ENCODE measurements at regions not wholly inside any gene's neighbourhood (a gene's known extent, or its start where the extent isn't known, plus 50 kb on each side); places are given as distances from the start of the nearest gene placed in this dataset.
A peak's percentile ranks its signal among the peaks of the same experiment; 100 is the strongest.

DNA sequence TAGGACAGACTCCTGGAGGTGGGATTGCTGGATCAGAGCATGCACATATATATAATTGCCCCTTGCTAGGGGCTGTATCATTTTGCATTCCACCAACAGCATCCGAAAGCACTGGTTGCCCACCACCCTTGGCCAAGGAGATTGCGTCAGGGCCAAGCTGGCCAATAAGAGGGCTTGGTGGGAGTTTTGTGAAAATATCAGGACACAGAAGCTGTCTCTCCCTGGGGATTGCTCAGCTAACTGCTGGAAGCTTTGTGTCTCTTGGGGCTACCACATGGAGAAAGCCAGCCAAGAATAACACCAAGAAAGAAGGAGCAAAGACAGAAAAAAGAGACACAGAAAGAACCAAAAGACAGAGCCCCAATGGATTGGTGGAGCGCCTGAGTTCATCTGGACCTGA, 90.6 kb upstream of the RALGAPA2 start:
- Histone ChIP-seq H4K20me1 (no peaks in the 10 kb centered on the region), H3K27me3 (no peaks in the 10 kb centered on the region), H3K27ac (no peak overlapping the region), H3K4me2 (peak overlapping the region in 8 of 11 experiments; percentile 11 to 63 (median 46); a peak in 15 of 22 replicates), H3K4me3 (no peak overlapping the region), H3K4me1 (peaks cover 0 to 24% (median 17%) of the 10 kb centered on the region in 10 experiments; a peak in 17 of 20 replicates), H3K36me3 (no peaks in the 10 kb centered on the region), H3K9ac (no peak overlapping the region), H3K9me3 (replicated peaks in 1 of 11) (peaks cover 0 to 9% (median 0%) of the 10 kb centered on the region in 11 experiments; a peak in 3 of 22 replicates)
- TF ChIP-seq Cebpa-rat (IDR thresholded peaks at IDR 0.05) = no peak

DNA sequence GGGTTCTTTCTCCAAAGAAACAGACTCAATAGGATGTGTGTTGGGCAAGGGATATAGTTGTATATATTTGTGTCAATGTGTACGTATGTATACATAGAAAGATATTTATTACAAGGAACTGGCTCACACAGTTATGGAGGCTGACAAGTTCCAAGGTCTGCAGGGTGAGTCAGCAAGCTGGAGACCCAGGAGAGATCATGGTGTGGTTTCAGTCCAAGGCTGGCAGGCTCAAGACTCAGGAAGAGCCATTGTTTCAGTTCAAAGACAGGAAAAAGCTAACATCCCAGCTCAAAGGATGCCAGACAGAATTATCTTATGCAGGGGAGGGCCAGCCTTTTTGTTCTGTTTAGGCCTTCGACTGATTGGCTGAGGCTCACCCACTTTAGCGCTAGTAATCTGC, 89.9 kb upstream of the RALGAPA2 start:
- H4K20me1 ChIP-seq = no peaks in the 10 kb centered on the region
- H3K9me3 ChIP-seq (replicated peaks in 1 of 11) = peaks cover 0 to 9% (median 0%) of the 10 kb centered on the region in 11 experiments; a peak in 3 of 22 replicates
- no peak overlapping the region for H3K9ac ChIP-seq
- peak overlapping the region in 8 of 11 experiments; percentile 11 to 63 (median 46); a peak in 16 of 22 replicates for H3K4me2 ChIP-seq
- no peaks in the 10 kb centered on the region for H3K36me3 ChIP-seq
- no peak overlapping the region for H3K4me3 ChIP-seq
- TF ChIP-seq Cebpa-rat (IDR thresholded peaks at IDR 0.05) = no peak
- H3K27me3 ChIP-seq = no peaks in the 10 kb centered on the region
- no peak overlapping the region for H3K27ac ChIP-seq
- peaks cover 0 to 24% (median 16%) of the 10 kb centered on the region in 10 experiments; a peak in 16 of 20 replicates for H3K4me1 ChIP-seq

DNA sequence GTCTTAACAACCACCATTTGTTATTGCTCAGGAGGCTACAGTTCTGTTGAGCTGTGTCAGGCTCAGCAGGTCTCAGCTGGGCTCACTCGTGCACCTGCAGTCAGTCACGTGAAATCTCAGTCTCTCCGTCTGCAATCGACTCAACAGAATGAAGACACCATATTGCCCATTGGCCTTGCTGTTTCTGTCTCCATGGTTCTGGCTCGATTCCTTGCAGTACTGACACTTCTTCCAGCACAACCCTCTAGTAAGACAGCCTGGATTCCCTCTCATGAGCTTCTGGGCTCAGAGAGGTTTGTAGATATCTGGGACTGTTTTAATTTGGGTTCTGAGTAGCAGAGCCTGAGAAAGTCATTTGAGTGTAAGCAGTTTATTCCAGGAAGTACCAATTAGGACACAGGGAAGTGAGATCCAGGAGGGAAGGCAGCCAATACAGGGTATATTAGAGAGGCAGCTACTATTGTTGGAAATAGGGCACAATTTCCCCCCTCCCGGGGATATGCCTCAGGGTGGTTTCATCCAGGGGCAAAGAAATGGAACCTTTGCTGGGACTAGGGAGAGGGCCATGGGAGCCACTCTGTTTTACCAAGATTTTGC, 87.4 kb upstream of the RALGAPA2 start:
- Histone ChIP-seq H3K9me3 (replicated peaks in 1 of 11) (peaks cover 0 to 7% (median 0%) of the 10 kb centered on the region in 11 experiments; a peak in 3 of 22 replicates), H3K9ac (no peak overlapping the region), H3K27ac (no peak overlapping the region), H3K36me3 (no peaks in the 10 kb centered on the region), H3K4me1 (peaks cover 0 to 34% (median 25%) of the 10 kb centered on the region in 10 experiments; a peak in 17 of 20 replicates), H4K20me1 (no peaks in the 10 kb centered on the region), H3K4me3 (no peak overlapping the region), H3K4me2 (no peak overlapping the region), H3K27me3 (no peaks in the 10 kb centered on the region)
- no peak for TF ChIP-seq Cebpa-rat (IDR thresholded peaks at IDR 0.05)

DNA sequence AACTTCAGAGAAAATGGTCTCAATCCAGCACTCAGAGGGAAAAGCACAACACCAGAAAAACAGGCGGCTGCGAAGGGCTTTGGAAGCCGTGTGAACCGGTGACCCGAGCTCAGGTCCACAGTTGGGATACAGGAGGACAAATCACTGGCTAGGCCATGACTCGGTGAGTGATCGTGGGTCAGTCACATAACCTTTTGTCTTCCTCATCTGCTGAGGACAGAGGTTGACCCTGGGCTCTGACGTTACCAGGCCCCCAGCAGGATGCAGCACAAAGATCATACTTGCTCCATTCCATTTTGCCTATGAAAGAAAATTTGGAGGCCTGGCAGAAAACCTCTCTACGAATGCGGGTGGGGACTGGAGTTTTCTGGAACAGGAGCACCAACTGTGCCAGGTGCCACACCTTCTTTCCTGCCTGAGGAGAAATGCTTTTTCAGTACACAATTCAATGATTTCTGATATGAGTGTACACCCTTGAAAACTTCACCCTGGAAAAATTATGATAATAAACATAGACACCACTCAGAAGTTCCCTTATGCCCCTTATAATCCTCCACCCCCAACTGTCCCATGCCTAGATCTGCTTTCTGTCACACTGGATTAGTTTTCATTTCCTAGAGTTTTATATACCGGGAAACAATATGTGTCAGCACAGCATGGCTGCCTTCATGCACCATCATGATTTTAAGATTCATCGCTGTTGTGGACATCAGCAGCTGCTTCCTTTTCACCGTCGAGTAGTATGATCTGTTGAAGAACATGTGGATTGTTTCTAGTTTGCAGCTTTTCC, 85.3 kb upstream of the RALGAPA2 start:
- no peaks in the 10 kb centered on the region for H3K36me3 ChIP-seq
- H3K9ac ChIP-seq = no peak overlapping the region
- H3K27ac ChIP-seq = no peak overlapping the region
- H3K9me3 ChIP-seq (replicated peaks in 1 of 11) = peaks cover 0 to 4% (median 0%) of the 10 kb centered on the region in 11 experiments; a peak in 2 of 22 replicates
- H3K4me1 ChIP-seq = peaks cover 0 to 23% (median 15%) of the 10 kb centered on the region in 10 experiments; a peak in 16 of 20 replicates
- H3K4me3 ChIP-seq = no peak overlapping the region
- H4K20me1 ChIP-seq = no peaks in the 10 kb centered on the region
- no peak for TF ChIP-seq Cebpa-rat (IDR thresholded peaks at IDR 0.05)
- H3K4me2 ChIP-seq = no peak overlapping the region
- no peaks in the 10 kb centered on the region for H3K27me3 ChIP-seq

DNA sequence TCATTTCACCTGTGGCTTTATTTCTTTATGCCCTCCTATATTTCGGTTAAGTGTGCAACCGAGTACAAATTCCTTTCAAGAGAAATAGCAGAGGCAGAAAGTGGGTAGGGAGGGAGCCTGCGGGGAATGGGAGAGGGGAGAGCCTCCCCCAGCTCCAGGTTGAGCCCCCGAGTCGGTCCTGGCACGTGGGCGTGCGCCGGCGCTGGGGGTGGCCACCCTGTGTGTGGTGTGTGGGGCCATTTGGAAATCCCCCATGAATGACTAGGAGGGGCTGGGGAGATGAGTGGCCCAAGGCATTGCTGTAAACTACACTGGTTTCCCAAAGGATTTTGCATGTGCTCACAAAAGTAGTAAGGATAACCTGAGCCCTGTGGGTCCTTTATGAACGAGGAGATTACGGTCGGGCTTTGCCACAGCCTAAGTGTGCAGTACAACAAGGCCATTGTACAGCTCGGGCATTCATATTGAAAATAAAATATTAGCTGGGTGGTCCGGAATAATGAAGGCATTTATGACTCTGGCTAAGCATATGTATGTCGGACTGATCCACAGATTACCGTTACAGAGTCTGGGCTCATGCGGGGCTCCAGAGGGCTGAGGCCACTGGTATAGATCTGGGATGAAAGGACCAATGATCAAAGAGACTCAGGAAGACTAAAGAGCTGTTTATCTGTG, 84.5 kb upstream of the RALGAPA2 start:
- H3K4me3 ChIP-seq = no peak overlapping the region
- H3K4me1 ChIP-seq = peaks cover 0 to 18% (median 10%) of the 10 kb centered on the region in 10 experiments; a peak in 14 of 20 replicates
- no peak overlapping the region for H3K9ac ChIP-seq
- no peak for TF ChIP-seq Cebpa-rat (IDR thresholded peaks at IDR 0.05)
- no peak overlapping the region for H3K27ac ChIP-seq
- H3K9me3 ChIP-seq (replicated peaks in 1 of 11) = no peaks in the 10 kb centered on the region
- H3K27me3 ChIP-seq = no peaks in the 10 kb centered on the region
- H3K36me3 ChIP-seq = no peaks in the 10 kb centered on the region
- no peak overlapping the region for H3K4me2 ChIP-seq
- no peaks in the 10 kb centered on the region for H4K20me1 ChIP-seq

DNA sequence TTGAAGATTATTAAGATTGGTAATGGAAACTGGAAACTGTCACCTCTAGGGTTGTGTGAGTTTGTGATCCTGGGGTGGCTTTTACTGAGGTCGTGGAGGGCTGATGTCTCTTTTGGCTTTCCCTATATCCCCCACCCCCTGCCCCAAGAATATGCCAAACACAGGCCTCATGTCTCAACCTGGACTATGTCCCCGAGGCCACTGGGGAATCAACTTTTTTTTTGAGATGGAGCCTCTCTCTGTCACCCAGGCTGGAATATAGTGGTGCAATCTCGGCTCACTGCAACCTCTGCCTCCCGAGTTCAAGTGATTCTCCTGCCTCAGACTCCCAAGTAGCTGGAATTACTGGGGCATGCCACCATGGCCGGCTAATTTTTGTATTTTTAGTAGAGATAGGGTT, 83.3 kb upstream of the RALGAPA2 start:
- Histone ChIP-seq H3K27me3 (no peaks in the 10 kb centered on the region), H3K4me1 (peaks cover 0 to 15% (median 10%) of the 10 kb centered on the region in 10 experiments; a peak in 14 of 20 replicates), H3K9ac (no peak overlapping the region), H3K4me2 (peak overlapping the region in 8 of 11 experiments; percentile 8 to 59 (median 24); a peak in 7 of 22 replicates), H3K4me3 (no peak overlapping the region), H3K36me3 (no peaks in the 10 kb centered on the region), H4K20me1 (no peaks in the 10 kb centered on the region), H3K9me3 (replicated peaks in 1 of 11) (no peaks in the 10 kb centered on the region), H3K27ac (no peak overlapping the region)
- no peak for TF ChIP-seq Cebpa-rat (IDR thresholded peaks at IDR 0.05)

DNA sequence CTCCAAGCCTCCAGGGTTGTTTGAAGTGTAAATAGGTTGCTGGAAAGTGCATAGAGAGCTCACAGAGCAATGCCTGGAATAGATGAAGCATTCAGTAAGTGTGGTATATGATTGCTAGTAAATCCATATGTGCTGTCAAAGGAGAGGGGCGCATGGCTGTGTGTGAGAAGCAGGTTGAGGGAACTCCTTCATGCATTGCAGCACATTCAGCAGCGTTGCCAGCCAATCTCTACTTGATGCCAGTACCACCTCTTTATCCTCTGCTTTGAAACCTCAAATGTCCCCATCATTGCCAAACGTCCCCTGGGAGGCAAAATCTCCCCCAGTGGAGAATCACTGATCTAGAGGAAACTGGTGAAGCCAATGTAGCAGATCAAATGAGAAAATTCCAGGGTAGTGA, 82.7 kb upstream of the RALGAPA2 start:
- TF ChIP-seq Cebpa-rat (IDR thresholded peaks at IDR 0.05) = no peak
- no peaks in the 10 kb centered on the region for H3K27me3 ChIP-seq
- no peaks in the 10 kb centered on the region for H4K20me1 ChIP-seq
- H3K9ac ChIP-seq = no peak overlapping the region
- no peak overlapping the region for H3K4me3 ChIP-seq
- H3K4me2 ChIP-seq = peak overlapping the region in 9 of 11 experiments; percentile 8 to 59 (median 23); a peak in 12 of 22 replicates
- H3K27ac ChIP-seq = no peak overlapping the region
- no peaks in the 10 kb centered on the region for H3K9me3 ChIP-seq (replicated peaks in 1 of 11)
- H3K36me3 ChIP-seq = no peaks in the 10 kb centered on the region
- peaks cover 0 to 15% (median 10%) of the 10 kb centered on the region in 10 experiments; a peak in 14 of 20 replicates for H3K4me1 ChIP-seq

DNA sequence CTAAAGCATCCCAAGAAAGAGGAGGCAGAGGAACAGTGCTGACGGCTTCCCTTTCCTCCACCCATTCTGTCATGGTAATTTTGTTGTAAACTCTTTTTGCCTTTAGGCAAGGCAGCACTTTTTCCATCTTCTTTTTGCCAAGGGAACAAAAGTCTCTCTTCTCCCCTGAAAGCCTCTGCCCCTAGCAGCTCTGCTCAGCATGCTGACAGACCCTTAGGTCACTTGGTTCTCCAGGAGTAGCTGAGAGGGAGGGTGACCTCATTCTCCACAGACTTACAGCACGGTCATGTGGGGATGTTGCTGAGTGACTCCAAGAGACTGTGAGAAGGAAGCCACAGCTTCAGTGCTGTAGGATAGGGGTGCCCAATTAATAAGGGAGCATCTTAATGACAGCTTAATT, 81.1 kb upstream of the RALGAPA2 start:
- Histone ChIP-seq H4K20me1 (no peaks in the 10 kb centered on the region), H3K27me3 (no peaks in the 10 kb centered on the region), H3K9ac (no peak overlapping the region), H3K4me1 (peaks cover 0 to 15% (median 10%) of the 10 kb centered on the region in 10 experiments; a peak in 14 of 20 replicates), H3K36me3 (no peaks in the 10 kb centered on the region), H3K9me3 (replicated peaks in 1 of 11) (peaks cover 0 to 5% (median 0%) of the 10 kb centered on the region in 11 experiments; a peak in 3 of 22 replicates), H3K27ac (no peak overlapping the region), H3K4me2 (no peak overlapping the region), H3K4me3 (no peak overlapping the region)
- no peak for TF ChIP-seq Cebpa-rat (IDR thresholded peaks at IDR 0.05)

Data from BLaER1 treated with 17β-estradiol and CSF1 and Interleukin-3, amounts not matched to agents 10 nM and 100 nM (cell line).